Stimulated activated CD8-positive, alpha-beta memory T cell treated with anti-CD3 and anti-CD28 coated beads, Interleukin-12 subunit alpha, Interleukin-12 subunit beta, amount 100 ng/mL, for 4 hours (primary cell): ENCODE measurements at regions not wholly inside any gene's neighbourhood (a gene's known extent, or its start where the extent isn't known, plus 50 kb on each side); places are given as distances from the start of the nearest gene placed in this dataset.

Source experiments
- DNase-seq: peaks from one replicate; pipeline ENCODE4 v3.0.0-alpha.2; 2020; ENCODE audit warnings: low read depth

- DNase-seq = no peak
These were observed 264.7 kb upstream of the KCNH8 start for GRCh38 chr3:18883571-18883970.

- DNase-seq = no peak
These were observed 267.6 kb upstream of the KCNH8 start for GRCh38 chr3:18880691-18881090.

- no peak for DNase-seq
These were observed 275.8 kb upstream of the KCNH8 start for GRCh38 chr3:18872466-18872865.

GRCh38 chr3:18870642-18871041 lies 277.7 kb upstream of the KCNH8 start:
- DNase-seq = no peak

- DNase-seq = no peak
These were observed 278.2 kb upstream of the KCNH8 start for GRCh38 chr3:18870074-18870640.

GRCh38 chr3:18868911-18869689 lies 279.2 kb upstream of the KCNH8 start:
- no peak for DNase-seq

- no peak for DNase-seq
These were observed 281.4 kb upstream of the KCNH8 start for GRCh38 chr3:18866899-18867298.

GRCh38 chr3:18864933-18865731 lies 283.2 kb upstream of the KCNH8 start:
- no peak for DNase-seq

- DNase-seq = no peak
These were observed 286.2 kb upstream of the KCNH8 start for GRCh38 chr3:18862077-18862476.

GRCh38 chr3:18861137-18861536 lies 287.2 kb upstream of the KCNH8 start:
- no peak for DNase-seq

- no peak for DNase-seq
These were observed 295.0 kb upstream of the KCNH8 start for GRCh38 chr3:18853269-18853668.

GRCh38 chr3:18847583-18848197 lies 300.6 kb upstream of the KCNH8 start:
- DNase-seq = no peak

GRCh38 chr3:18843983-18844382 lies 304.3 kb upstream of the KCNH8 start:
- no peak for DNase-seq

- no peak for DNase-seq
These were observed 305.1 kb upstream of the KCNH8 start for GRCh38 chr3:18843188-18843587.

- no peak for DNase-seq
These were observed 306.6 kb upstream of the KCNH8 start for GRCh38 chr3:18841422-18842343.

GRCh38 chr3:18840535-18841137 lies 307.7 kb upstream of the KCNH8 start:
- DNase-seq = no peak

- no peak for DNase-seq
These were observed 309.6 kb upstream of the KCNH8 start for GRCh38 chr3:18838758-18839157.

- DNase-seq = no peak
These were observed 311.1 kb upstream of the KCNH8 start for GRCh38 chr3:18837137-18837755.

- no peak for DNase-seq
These were observed 313.3 kb upstream of the KCNH8 start for GRCh38 chr3:18835021-18835420.

GRCh38 chr3:18830087-18830486 lies 318.2 kb upstream of the KCNH8 start:
- DNase-seq = no peak

GRCh38 chr3:18828637-18829036 lies 319.7 kb upstream of the KCNH8 start:
- no peak for DNase-seq
